HEK293T (cell line): ENCODE measurements at regions not wholly inside any gene's neighbourhood (a gene's known extent, or its start where the extent isn't known, plus 50 kb on each side); places are given as distances from the start of the nearest gene placed in this dataset.

Experiments used
- CTCF ChIA-PET: fragments of 350-600 bp; formaldehyde crosslinking; extraction: SDS; loops from one replicate; lab custom pipeline; 2021; ENCODE audit warnings: antibody characterized with exemption, inconsistent platforms; lab: Yijun Ruan, JAX
- POLR2A ChIA-PET: fragments of 350-600 bp; formaldehyde crosslinking; extraction: SDS; loops from one replicate; lab custom pipeline; 2020; ENCODE audit warnings: antibody characterized with exemption, inconsistent platforms; lab: Yijun Ruan, JAX
- DNase-seq: peaks from one replicate; pipeline ENCODE4 v3.0.0; 2012; ENCODE audit warnings: mixed read lengths; ENCODE audit errors: extremely low spot score
- ARNT ChIP-seq: fragments of 450-650 bp; IDR thresholded peaks from 2 replicates; pipeline ENCODE4 v1.6.1; 2017; ENCODE audit warnings: mild to moderate bottlenecking
- BHLHE40 ChIP-seq: fragments of 450-650 bp; IDR thresholded peaks from 2 replicates; pipeline ENCODE4 v1.6.1; 2016; ENCODE audit warnings: mild to moderate bottlenecking, moderate library complexity, borderline replicate concordance
- CTBP1 ChIP-seq: fragments of 450-650 bp; IDR thresholded peaks from 2 replicates; pipeline ENCODE4 v1.6.1; 2016; ENCODE audit warnings: borderline replicate concordance
- ELF4 ChIP-seq: fragments of 450-650 bp; IDR thresholded peaks from 2 replicates; pipeline ENCODE4 v1.6.1; 2017; ENCODE audit warnings: antibody characterized with exemption
- FOXA1 ChIP-seq: fragments of 450-650 bp; IDR thresholded peaks from 2 replicates; pipeline ENCODE4 v1.6.1; 2016; ENCODE audit warnings: mild to moderate bottlenecking
- FOXK2 ChIP-seq: fragments of 450-650 bp; IDR thresholded peaks from 2 replicates; pipeline ENCODE4 v1.6.1; 2016; ENCODE audit warnings: mild to moderate bottlenecking
- FOXM1 ChIP-seq: fragments of 450-650 bp; IDR thresholded peaks from 2 replicates; pipeline ENCODE4 v1.6.1; 2017; ENCODE audit warnings: mild to moderate bottlenecking, borderline replicate concordance
- HDGF ChIP-seq: fragments of 450-650 bp; IDR thresholded peaks from 2 replicates; pipeline ENCODE4 v1.6.1; 2017; ENCODE audit warnings: antibody characterized with exemption, borderline replicate concordance
- L3MBTL2 ChIP-seq: fragments of 450-650 bp; conservative IDR thresholded peaks from 2 replicates; pipeline ENCODE4 v1.6.1; 2016; ENCODE audit warnings: mild to moderate bottlenecking
- LEF1 ChIP-seq: fragments of 450-650 bp; IDR thresholded peaks from 2 replicates; pipeline ENCODE4 v1.6.1; 2017; ENCODE audit warnings: mild to moderate bottlenecking, borderline replicate concordance
- NFRKB ChIP-seq: fragments of 450-650 bp; IDR thresholded peaks from 2 replicates; pipeline ENCODE4 v1.6.1; 2016; ENCODE audit warnings: mild to moderate bottlenecking, moderate library complexity
- PKNOX1 ChIP-seq: fragments of 450-650 bp; IDR thresholded peaks from 2 replicates; pipeline ENCODE4 v1.6.1; 2016
- SP1 ChIP-seq: fragments of 450-650 bp; IDR thresholded peaks from 2 replicates; pipeline ENCODE4 v1.6.1; 2017
- SUZ12 ChIP-seq: fragments of 450-650 bp; IDR thresholded peaks from 2 replicates; pipeline ENCODE4 v1.6.1; 2016; ENCODE audit warnings: mild to moderate bottlenecking
- TARDBP ChIP-seq: fragments of 450-650 bp; IDR thresholded peaks from 2 replicates; pipeline ENCODE4 v1.6.1; 2016
- ZNF384 ChIP-seq: fragments of 450-650 bp; IDR thresholded peaks from 2 replicates; pipeline ENCODE4 v1.6.1; 2016

- CTCF ChIA-PET, result no interaction called here
- no peak for DNase-seq
- POLR2A ChIA-PET, result no interaction called here
- TF ChIP-seq FOXK2 (no peak), CTBP1 (no peak)
Measured at GRCh38 chr2:43138441-43138840, 88.0 kb downstream of the ZFP36L2 start.

- TF ChIP-seq ELF4, result no peak
- TF ChIP-seq ZNF384, result no peak
- TF ChIP-seq BHLHE40, result no peak
- TF ChIP-seq L3MBTL2, result no peak
- TF ChIP-seq FOXA1, result no peak
- no peak for TF ChIP-seq SUZ12
- TF ChIP-seq CTBP1, result no peak
- no peak for TF ChIP-seq NFRKB
- DNase-seq, result no peak
- POLR2A ChIA-PET, result no interaction called here
- CTCF ChIA-PET, result interaction anchor here (0.6 kb wide), 1 partner anchor 204 kb away, joined by 3 read pairs; no protein-coding TSS in a partner anchor
Measured at GRCh38 chr2:43136876-43137275, 89.5 kb downstream of the ZFP36L2 start.

GRCh38 chr2:43136011-43136799, 90.2 kb downstream of the ZFP36L2 start:
- CTCF ChIA-PET, result interaction anchor here (0.5 kb wide), 1 partner anchor 93 kb away, joined by 3 read pairs; no protein-coding TSS in a partner anchor
- TF ChIP-seq SP1 (no peak), ARNT (no peak), L3MBTL2 (no peak), ZNF384 (no peak), FOXA1 (no peak), PKNOX1 (no peak), FOXK2 (no peak), LEF1 (no peak), NFRKB (no peak), FOXM1 (no peak), BHLHE40 (no peak), SUZ12 (no peak), CTBP1 (no peak), ELF4 (no peak), TARDBP (no peak), HDGF (no peak)
- POLR2A ChIA-PET, result no interaction called here
- no peak for DNase-seq

- TF ChIP-seq FOXK2 (no peak), SUZ12 (no peak), SP1 (no peak), CTBP1 (no peak), TARDBP (no peak), L3MBTL2 (no peak), PKNOX1 (no peak), ARNT (no peak), ELF4 (no peak), FOXM1 (no peak)
- ChIA-PET POLR2A (no interaction called here), CTCF (interaction anchor here (0.5 kb wide), 1 partner anchor 94 kb away, joined by 3 read pairs; no protein-coding TSS in a partner anchor)
- no peak for DNase-seq
Measured at GRCh38 chr2:43135583-43135982, 90.8 kb downstream of the ZFP36L2 start.

GRCh38 chr2:43134571-43134889, 91.9 kb downstream of the ZFP36L2 start:
- no peak for DNase-seq
- ChIA-PET POLR2A (no interaction called here), CTCF (no interaction called here)
- TF ChIP-seq L3MBTL2 (no peak), FOXK2 (no peak), BHLHE40 (no peak), CTBP1 (no peak), ARNT (no peak), LEF1 (no peak), SUZ12 (no peak), TARDBP (no peak), FOXA1 (no peak), HDGF (no peak), ZNF384 (no peak), FOXM1 (no peak), PKNOX1 (no peak), SP1 (no peak), NFRKB (no peak), ELF4 (no peak)

- CTCF ChIA-PET, result no interaction called here
- POLR2A ChIA-PET, result no interaction called here
- DNase-seq, result no peak
- TF ChIP-seq FOXM1 (no peak), NFRKB (no peak), HDGF (no peak), PKNOX1 (no peak), FOXA1 (no peak), ZNF384 (no peak), TARDBP (no peak), CTBP1 (no peak), BHLHE40 (no peak), L3MBTL2 (no peak), FOXK2 (no peak), ARNT (no peak), ELF4 (no peak), SUZ12 (no peak), LEF1 (no peak)
Measured at GRCh38 chr2:43133708-43134570, 92.5 kb downstream of the ZFP36L2 start.
